NCI-H2081 treated with DMSO at 0.1 percent for 48 hours (cell line): ENCODE measurements at regions not wholly inside any gene's neighbourhood (a gene's known extent, or its start where the extent isn't known, plus 50 kb on each side); places are given as distances from the start of the nearest gene placed in this dataset.

Source experiments
- DNase-seq: peaks from one replicate; lab custom pipeline; 2025; lab: John Stamatoyannopoulos, UW

GRCh38 chr11:43575913-43576310, 104.6 kb upstream of the HSD17B12 start:
- DNase-seq: no peak

DNA sequence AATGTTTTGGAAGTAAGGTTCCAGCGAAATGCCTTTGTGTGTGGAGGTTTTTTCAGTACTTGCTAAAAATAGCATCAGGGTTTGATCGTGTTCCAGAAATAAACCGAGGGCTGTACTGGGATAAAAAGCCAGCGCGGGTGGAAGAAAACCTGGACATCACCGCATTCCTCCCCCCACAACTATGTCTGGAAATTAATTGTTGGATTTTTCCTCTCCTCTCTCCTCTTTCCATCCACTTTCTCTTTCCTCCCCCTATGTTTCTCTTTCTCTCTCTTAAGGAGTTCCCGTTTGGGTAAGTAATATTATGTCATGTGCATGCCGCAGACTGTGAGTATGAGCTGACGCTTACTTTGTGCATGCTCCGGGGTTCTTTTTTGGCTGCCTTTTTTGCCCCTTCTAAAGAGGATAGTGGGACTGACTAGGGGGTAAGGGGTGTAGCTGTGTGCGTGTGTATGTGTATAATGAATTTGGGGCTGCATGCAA, 104.2 kb upstream of the HSD17B12 start:
- no peak for DNase-seq

DNA sequence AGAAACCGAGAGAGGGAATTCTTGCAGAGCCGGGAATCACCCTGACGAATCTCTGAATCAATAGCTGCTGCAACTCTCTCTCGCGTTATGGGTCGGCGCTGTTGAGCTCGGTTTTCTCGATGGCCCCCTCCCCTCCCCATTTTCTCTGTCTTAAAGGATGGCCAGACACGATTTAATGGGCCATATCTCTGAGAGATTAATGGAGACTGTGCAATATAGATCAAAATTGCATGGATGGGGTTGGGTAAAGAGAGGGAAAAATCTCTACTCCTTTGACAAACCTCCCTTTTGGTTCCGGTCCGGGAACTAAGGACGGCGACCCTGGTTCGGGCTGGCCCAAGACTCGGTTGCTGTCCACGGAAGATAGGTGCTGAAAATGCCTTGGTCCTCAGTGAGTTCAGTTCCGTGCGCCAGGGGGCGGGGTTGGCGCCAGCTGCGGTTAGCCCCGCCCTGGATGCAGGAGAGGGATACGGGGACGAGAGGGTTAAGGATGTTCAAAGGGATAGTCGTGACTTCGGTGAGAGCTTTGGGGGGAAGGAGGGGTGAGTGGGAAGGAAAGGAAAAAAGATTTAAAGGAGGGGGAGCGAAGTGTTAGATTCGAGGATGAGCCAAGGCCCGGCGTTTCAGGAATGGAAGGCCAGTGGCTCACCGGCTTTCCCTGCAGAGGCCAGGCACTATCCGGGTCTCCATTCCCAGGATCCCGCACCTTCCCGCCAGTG, 103.6 kb upstream of the HSD17B12 start:
- no peak for DNase-seq

GRCh38 chr11:43577566-43578264, 102.8 kb upstream of the HSD17B12 start:
- DNase-seq: no peak

DNA sequence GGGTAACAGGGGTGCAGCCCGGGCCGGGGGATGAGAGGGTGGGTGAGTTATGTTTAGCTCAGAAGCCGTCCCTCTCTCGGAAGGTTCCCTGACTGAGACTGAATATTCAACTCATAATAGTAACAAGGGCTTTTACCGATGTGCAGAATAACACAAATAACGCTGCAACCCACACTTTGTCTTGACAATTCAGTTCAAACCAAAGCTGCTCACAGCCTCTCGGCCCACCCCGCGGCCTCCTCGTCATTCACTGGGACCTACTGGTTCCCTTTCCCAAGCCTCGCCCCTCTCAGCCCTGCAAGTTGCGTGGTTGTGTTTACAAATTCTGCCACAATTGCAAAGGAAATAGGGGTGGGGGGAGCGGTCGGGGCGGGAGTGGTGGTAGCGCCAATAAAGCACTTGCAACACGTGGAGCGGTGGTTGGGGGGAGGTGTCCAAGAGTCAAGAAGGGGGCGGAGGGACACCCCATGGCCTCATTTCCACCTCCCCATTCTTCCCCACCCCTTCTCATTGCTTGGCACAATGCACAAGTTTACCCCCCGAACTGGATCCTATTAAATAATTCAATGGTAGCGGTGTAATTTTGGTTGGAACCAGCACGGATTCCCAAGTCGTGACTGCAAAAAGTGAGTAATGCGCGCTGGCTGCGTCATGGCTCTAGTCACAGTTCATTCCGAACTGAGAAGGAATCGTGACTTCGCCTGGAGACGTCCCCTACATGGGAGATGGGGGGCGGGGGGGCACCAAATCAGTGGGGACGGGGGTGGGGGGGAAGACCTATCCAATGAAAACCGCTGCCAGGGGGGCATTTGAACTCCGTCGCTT, 102.0 kb upstream of the HSD17B12 start:
- no peak for DNase-seq

DNA sequence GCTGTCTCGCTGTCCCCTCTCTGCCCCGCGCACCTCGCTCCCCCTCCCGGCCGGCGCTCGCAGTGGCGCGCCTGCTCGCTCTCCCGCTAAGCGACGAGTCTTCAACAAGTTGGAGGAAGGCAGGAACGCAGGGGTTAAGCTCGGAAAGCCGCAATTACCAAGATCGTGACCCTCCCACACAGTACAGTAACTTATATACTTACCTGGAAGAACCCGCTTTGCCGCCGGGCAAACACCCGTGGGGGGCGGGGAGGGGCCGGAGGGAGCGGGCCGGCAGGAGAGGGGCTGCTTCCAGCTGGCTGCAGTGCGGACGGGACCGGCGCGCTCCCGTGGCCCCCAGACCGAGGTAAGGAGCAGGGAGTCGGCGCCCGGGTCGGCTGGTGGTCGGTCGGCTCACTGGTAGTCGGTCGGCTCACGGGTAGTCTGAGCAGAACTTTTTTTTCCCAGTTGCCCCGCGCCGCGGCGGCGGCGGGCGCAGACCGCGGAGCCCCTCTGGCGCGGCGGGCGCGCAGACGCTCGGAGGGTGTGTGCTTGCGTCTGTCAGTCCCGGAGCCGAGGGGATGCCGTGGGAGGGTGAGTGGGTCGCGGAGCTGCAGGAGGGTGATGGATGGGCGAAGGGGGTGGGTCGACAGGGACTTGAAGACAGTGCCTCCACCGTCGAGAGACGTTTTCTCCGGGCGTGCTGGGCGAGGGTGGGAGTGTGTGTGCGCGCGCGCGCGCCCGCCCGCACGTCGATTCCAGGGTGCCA, 101.2 kb upstream of the HSD17B12 start:
- DNase-seq: no peak

- DNase-seq: no peak
Measured at GRCh38 chr11:43579919-43580276, 100.6 kb upstream of the HSD17B12 start.

GRCh38 chr11:43580735-43581369, 99.7 kb upstream of the HSD17B12 start:
- DNase-seq: no peak

DNA sequence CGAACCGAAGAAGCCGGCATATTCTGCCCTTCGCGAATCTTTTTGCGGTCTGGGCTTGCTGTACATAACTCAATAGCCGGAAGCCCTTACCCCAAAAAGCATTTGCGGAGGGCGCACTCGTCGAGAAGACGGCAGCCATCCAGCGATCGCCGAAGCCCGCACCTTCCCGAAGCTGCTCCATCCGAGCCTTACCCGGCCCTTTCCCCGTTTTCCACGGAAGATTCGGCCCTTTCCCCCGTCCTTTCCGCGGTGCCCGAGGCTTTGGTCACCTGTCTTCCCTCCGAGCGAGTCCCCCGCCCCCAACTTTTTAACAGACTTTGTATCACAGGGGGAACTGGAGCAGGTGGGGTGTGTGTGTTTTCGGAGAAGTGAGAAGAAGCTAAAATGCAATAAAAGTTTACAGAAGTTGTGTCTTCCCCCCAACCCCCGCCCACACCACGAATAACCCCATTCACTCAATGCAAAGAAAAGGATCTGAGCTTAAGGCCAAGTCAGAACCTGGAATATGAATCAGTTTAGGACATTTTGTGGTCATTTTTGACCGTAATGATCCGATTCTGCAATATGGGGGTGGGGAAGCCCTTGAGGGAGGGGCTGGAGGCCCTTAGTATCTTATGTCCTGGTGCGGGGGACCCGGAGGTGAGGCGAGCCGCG, 99.0 kb upstream of the HSD17B12 start:
- no peak for DNase-seq

DNA sequence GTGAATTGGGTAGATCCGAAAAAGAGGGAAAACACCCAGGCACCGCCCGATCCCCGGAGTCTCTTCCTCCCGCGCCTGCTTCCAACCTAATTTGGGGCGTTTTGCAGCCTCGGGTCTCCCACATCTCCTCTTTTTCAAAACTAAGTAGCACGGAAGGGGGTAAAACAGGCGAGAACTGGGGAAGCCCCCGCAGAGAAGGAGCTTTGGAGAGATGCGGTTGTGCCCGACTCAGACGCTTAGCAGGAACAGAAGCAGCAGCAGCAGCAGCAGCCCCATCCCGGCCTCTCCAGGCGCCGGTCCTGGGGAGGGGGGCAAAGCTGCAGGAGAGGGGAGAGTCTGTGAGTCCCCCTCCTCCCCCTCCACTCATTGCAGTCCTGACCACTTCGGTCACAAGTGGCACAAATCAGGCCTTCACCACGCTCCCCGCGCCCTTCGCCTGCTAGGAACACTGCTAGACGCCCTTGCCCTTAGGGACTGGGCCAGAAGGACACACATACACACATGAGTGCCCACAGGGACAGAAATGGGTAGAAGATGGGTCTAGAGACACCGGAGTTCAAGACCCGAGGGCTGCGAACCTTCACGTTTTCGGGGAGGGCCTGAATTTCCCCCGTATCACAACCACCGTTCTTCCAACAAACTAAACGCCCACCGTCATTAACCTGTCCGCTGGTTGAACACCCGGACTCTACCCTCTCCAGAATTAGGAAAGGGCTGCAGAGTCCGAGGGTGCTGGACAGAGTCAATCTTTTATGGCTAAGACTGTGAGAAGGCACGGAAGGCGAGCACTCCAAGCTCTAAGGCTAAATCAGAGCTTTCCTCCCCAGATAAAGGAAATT, 98.3 kb upstream of the HSD17B12 start:
- DNase-seq: no peak

GRCh38 chr11:43582863-43583462, 97.6 kb upstream of the HSD17B12 start:
- no peak for DNase-seq

DNA sequence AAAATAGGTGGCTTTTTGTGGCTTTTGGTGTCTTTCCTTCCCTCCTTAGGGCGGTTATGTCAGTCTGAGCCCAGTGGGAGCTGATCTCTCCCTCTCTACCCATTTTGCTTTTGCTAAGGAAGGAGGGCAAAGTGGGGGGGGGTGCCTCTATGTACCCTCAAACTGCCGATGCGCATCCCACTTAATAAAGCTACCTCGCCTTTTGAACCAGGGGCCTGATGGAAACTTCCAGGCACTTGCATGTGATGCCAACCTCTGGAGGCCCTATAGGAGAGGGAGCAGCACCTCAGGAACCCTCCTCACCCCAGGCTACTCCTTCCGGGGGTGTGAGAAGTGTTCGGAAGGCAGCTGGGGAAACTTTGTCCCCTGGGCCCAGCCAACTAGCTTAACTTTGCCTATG, 97.0 kb upstream of the HSD17B12 start:
- no peak for DNase-seq

- no peak for DNase-seq
Measured at GRCh38 chr11:43585877-43586608, 94.5 kb upstream of the HSD17B12 start.

GRCh38 chr11:43589601-43590250, 90.8 kb upstream of the HSD17B12 start:
- DNase-seq: no peak

GRCh38 chr11:43601511-43601910, 79.0 kb upstream of the HSD17B12 start:
- no peak for DNase-seq

GRCh38 chr11:43602670-43603069, 77.9 kb upstream of the HSD17B12 start:
- no peak for DNase-seq

GRCh38 chr11:43614214-43614613, 66.3 kb upstream of the HSD17B12 start:
- DNase-seq: no peak

DNA sequence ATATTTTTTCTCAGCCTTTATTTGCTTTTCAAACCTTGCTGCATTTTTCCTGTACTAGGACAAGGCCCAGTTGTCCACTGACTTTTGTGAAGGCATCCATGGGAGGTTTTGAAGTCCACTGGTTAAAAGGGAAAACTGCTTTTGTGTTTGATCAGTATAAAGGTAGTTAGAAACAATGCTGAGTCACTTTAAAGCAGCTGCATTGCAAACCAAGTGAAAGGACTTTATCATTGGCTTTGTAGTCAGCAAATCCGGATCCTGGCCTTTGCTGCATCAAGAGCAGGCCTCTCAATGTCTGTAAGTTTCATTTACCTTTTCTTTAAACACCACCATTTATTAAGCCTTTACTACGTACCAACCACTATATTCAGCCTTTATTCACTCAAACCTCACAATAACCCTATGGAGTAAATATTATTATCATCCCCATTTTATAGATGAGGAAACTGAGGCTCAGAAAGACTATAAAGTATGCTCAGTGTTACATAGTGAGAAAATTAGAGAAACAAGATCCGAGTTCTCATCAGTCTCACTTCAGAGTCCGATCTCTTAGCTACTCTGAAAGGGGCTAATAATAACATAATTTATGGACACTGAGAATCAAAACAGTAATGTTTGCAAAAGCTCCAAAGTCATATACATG, 60.6 kb upstream of the HSD17B12 start:
- no peak for DNase-seq
